Transverse colon (tissue), 4 donors: ENCODE measurements at regions not wholly inside any gene's neighbourhood (a gene's known extent, or its start where the extent isn't known, plus 50 kb on each side); places are given as distances from the start of the nearest gene placed in this dataset.

ENCODE experiments used
- POLR2AphosphoS5 ChIP-seq, 3 donors: sonication (generic); formaldehyde crosslinking; IDR thresholded peaks; one replicate each; pipeline ENCODE4 v1.6.1; 2016; ENCODE audit warnings: antibody characterized with exemption in 3 of 3
- TF ChIP-seq, protein P1 (sequence below), 5 experiments: fragments of 200-600 bp in 3 of 5; fragments of 450-650 bp in 2 of 5; sonication (generic) in 3 of 5; IDR thresholded peaks; 1 replicate in 2 of 5; 2 replicates in 3 of 5; pipeline ENCODE4 v1.5.1; 2016 to 2017; ENCODE audit warnings: antibody characterized with exemption in 5 of 5, inconsistent platforms in 3 of 5, mild to moderate bottlenecking in 2 of 5, moderate library complexity in 1 of 5

DNA sequence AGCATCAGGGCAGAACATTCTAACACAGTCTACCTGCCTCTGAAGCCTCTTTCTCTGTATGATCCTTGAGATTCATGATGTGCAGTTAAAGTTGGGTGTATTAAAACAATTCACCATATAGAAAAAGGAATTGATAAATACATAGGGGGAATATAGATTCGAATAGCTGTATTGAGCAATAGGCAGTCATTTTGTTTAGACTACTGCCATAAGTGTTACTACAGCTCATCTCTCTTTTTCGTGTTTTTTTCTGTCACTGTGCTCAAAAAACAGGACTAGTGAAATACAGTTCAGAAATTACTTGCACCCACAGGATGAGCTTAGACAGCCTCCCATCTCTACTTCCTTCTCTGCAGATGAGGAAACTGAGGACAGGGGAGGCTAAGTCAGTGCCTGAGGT is 144.6 kb upstream of the FBN2 start:
- TF ChIP-seq, protein P1, sequence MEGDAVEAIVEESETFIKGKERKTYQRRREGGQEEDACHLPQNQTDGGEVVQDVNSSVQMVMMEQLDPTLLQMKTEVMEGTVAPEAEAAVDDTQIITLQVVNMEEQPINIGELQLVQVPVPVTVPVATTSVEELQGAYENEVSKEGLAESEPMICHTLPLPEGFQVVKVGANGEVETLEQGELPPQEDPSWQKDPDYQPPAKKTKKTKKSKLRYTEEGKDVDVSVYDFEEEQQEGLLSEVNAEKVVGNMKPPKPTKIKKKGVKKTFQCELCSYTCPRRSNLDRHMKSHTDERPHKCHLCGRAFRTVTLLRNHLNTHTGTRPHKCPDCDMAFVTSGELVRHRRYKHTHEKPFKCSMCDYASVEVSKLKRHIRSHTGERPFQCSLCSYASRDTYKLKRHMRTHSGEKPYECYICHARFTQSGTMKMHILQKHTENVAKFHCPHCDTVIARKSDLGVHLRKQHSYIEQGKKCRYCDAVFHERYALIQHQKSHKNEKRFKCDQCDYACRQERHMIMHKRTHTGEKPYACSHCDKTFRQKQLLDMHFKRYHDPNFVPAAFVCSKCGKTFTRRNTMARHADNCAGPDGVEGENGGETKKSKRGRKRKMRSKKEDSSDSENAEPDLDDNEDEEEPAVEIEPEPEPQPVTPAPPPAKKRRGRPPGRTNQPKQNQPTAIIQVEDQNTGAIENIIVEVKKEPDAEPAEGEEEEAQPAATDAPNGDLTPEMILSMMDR (IDR thresholded peaks at IDR 0.05): no peak
- TF ChIP-seq POLR2AphosphoS5 (IDR thresholded peaks at IDR 0.05): no peak
